Amniotic stem cell (primary cell): ENCODE measurements at regions not wholly inside any gene's neighbourhood (a gene's known extent, or its start where the extent isn't known, plus 50 kb on each side); places are given as distances from the start of the nearest gene placed in this dataset.

ENCODE experiments used
- DNase-seq: peaks from one replicate; lab custom pipeline; 2025; lab: John Stamatoyannopoulos, UW

GRCh38 chr18:45527891-45528290 lies 87.4 kb upstream of the SLC14A2 start:
- no peak for DNase-seq

- DNase-seq: no peak
Observed at GRCh38 chr18:45528712-45529336, 86.5 kb upstream of the SLC14A2 start.

GRCh38 chr18:45538444-45538843 lies 76.8 kb upstream of the SLC14A2 start:
- DNase-seq: no peak

- no peak for DNase-seq
Observed at GRCh38 chr18:45539491-45539891, 75.8 kb upstream of the SLC14A2 start.

- no peak for DNase-seq
Observed at GRCh38 chr18:45540125-45540524, 75.2 kb upstream of the SLC14A2 start.

- no peak for DNase-seq
Observed at GRCh38 chr18:45541421-45541820, 73.9 kb upstream of the SLC14A2 start.

GRCh38 chr18:45542043-45542442 lies 73.2 kb upstream of the SLC14A2 start:
- DNase-seq: no peak

GRCh38 chr18:45547910-45548309 lies 67.4 kb upstream of the SLC14A2 start:
- no peak for DNase-seq

- no peak for DNase-seq
Observed at GRCh38 chr18:45548614-45549013, 66.7 kb upstream of the SLC14A2 start.

GRCh38 chr18:45549290-45549689 lies 66.0 kb upstream of the SLC14A2 start:
- DNase-seq: no peak

- DNase-seq: no peak
Observed at GRCh38 chr18:45551142-45551815, 64.0 kb upstream of the SLC14A2 start.

- no peak for DNase-seq
Observed at GRCh38 chr18:45553723-45554388, 61.4 kb upstream of the SLC14A2 start.

GRCh38 chr18:45554389-45554737 lies 60.9 kb upstream of the SLC14A2 start:
- no peak for DNase-seq

GRCh38 chr18:45556222-45556621 lies 59.1 kb upstream of the SLC14A2 start:
- DNase-seq: no peak

GRCh38 chr18:45557287-45557686 lies 58.0 kb upstream of the SLC14A2 start:
- no peak for DNase-seq

- DNase-seq: no peak
Observed at GRCh38 chr18:45557779-45558178, 57.5 kb upstream of the SLC14A2 start.

GRCh38 chr18:45559258-45559657 lies 56.0 kb upstream of the SLC14A2 start:
- DNase-seq: no peak

GRCh38 chr18:45560870-45561269 lies 54.4 kb upstream of the SLC14A2 start:
- no peak for DNase-seq

- no peak for DNase-seq
Observed at GRCh38 chr18:45562567-45563479, 52.5 kb upstream of the SLC14A2 start.

- DNase-seq: no peak
Observed at GRCh38 chr18:45565280-45565970, 49.9 kb upstream of the SLC14A2 start.
